H9 (cell line): ENCODE measurements at regions not wholly inside any gene's neighbourhood (a gene's known extent, or its start where the extent isn't known, plus 50 kb on each side); places are given as distances from the start of the nearest gene placed in this dataset.

ENCODE experiments used
- DNase-seq: peaks from one replicate; pipeline ENCODE4 v3.0.0-alpha.2; 2017
- H2AFZ ChIP-seq: one replicate; pipeline ENCODE4 v1.6.1; 2013; ENCODE audit warnings: mild to moderate bottlenecking, low read length, control low read depth, moderate library complexity
- H2AK5ac ChIP-seq: 2 replicates; pipeline ENCODE4 v1.6.1; 2013; ENCODE audit warnings: low read length, control low read depth, mixed read lengths; ENCODE audit not compliant: insufficient read length
- H2BK120ac ChIP-seq: one replicate; pipeline ENCODE4 v1.6.1; 2013; ENCODE audit warnings: low read depth, mild to moderate bottlenecking, low read length, control low read depth, inconsistent platforms; ENCODE audit not compliant: poor library complexity, severe bottlenecking
- H2BK12ac ChIP-seq: 2 replicates; pipeline ENCODE4 v1.6.1; 2013; ENCODE audit warnings: low read length, control low read depth, mixed read lengths, low read depth; ENCODE audit not compliant: insufficient read length
- H2BK15ac ChIP-seq: 2 replicates; pipeline ENCODE4 v1.6.1; 2013; ENCODE audit warnings: low read depth, low read length, control low read depth
- H2BK20ac ChIP-seq: one replicate; pipeline ENCODE4 v1.6.1; 2013; ENCODE audit warnings: low read depth, mild to moderate bottlenecking, low read length, control low read depth, inconsistent platforms; ENCODE audit not compliant: poor library complexity, severe bottlenecking
- H2BK5ac ChIP-seq: 2 replicates; pipeline ENCODE4 v1.6.1; 2013; ENCODE audit warnings: low read length, control low read depth, mixed read lengths; ENCODE audit not compliant: insufficient read length
- H3K14ac ChIP-seq: 2 replicates; pipeline ENCODE4 v1.6.1; 2013; ENCODE audit warnings: low read length, control low read depth; ENCODE audit not compliant: insufficient read depth
- H3K18ac ChIP-seq: 2 replicates; pipeline ENCODE4 v1.6.1; 2013; ENCODE audit warnings: low read depth, mild to moderate bottlenecking, mixed read lengths, low read length, control low read depth; ENCODE audit not compliant: insufficient read length
- H3K23ac ChIP-seq: 2 replicates; pipeline ENCODE4 v1.6.1; 2013; ENCODE audit warnings: low read length, control low read depth, mixed read lengths, low read depth; ENCODE audit not compliant: insufficient read length
- H3K23me2 ChIP-seq: 2 replicates; pipeline ENCODE4 v1.6.1; 2013; ENCODE audit warnings: low read depth, mild to moderate bottlenecking, mixed read lengths, low read length, control low read depth; ENCODE audit not compliant: insufficient read length, poor library complexity, severe bottlenecking
- H3K27ac ChIP-seq: 2 replicates; pipeline ENCODE4 v1.5.1; 2013; ENCODE audit warnings: low read length, control low read depth, mixed read lengths, low read depth; ENCODE audit not compliant: insufficient read length
- H3K27me3 ChIP-seq: 2 replicates; pipeline ENCODE4 v1.6.1; 2013; ENCODE audit warnings: low read length, control low read depth, inconsistent platforms; ENCODE audit not compliant: insufficient read depth
- H3K4ac ChIP-seq: 2 replicates; pipeline ENCODE4 v1.6.1; 2013; ENCODE audit warnings: low read depth, mild to moderate bottlenecking, control low read depth, inconsistent platforms, low read length, moderate library complexity
- H3K4me1 ChIP-seq: 2 replicates; pipeline ENCODE4 v1.6.1; 2013; ENCODE audit warnings: low read length, control low read depth, inconsistent platforms; ENCODE audit not compliant: insufficient read depth
- H3K4me2 ChIP-seq: 2 replicates; pipeline ENCODE4 v1.6.1; 2013; ENCODE audit warnings: low read length, control low read depth, mixed read lengths; ENCODE audit not compliant: insufficient read length, insufficient read depth
- H3K56ac ChIP-seq: 2 replicates; pipeline ENCODE4 v1.6.1; 2013; ENCODE audit warnings: low read depth, mild to moderate bottlenecking, mixed read lengths, low read length, control low read depth; ENCODE audit not compliant: insufficient read length
- H3K79me1 ChIP-seq: 2 replicates; pipeline ENCODE4 v1.6.1; 2013; ENCODE audit warnings: low read depth, mild to moderate bottlenecking, moderate library complexity, low read length, control low read depth, inconsistent platforms; ENCODE audit not compliant: insufficient read depth, poor library complexity, severe bottlenecking
- H3K79me2 ChIP-seq: 2 replicates; pipeline ENCODE4 v1.6.1; 2013; ENCODE audit warnings: low read length, control low read depth, inconsistent platforms; ENCODE audit not compliant: insufficient read depth
- H3K9ac ChIP-seq: 2 replicates; pipeline ENCODE4 v1.6.1; 2013; ENCODE audit warnings: low read length, control low read depth, mixed read lengths; ENCODE audit not compliant: insufficient read length; ENCODE audit errors: extremely low read depth
- H3K9me3 ChIP-seq: one replicate; pipeline ENCODE4 v1.6.1; 2013; ENCODE audit warnings: low read depth, low read length, inconsistent platforms; ENCODE audit not compliant: control insufficient read depth
- H3T11ph ChIP-seq: one replicate; pipeline ENCODE4 v1.6.1; 2013; ENCODE audit warnings: mild to moderate bottlenecking, low read length, control low read depth, inconsistent platforms
- H4K20me1 ChIP-seq: one replicate; pipeline ENCODE4 v1.6.1; 2013; ENCODE audit not compliant: control insufficient read depth, insufficient read length, insufficient read depth
- H4K5ac ChIP-seq: 2 replicates; pipeline ENCODE4 v1.6.1; 2013; ENCODE audit warnings: low read depth, mild to moderate bottlenecking, mixed read lengths, low read length, control low read depth; ENCODE audit not compliant: insufficient read length
- H4K8ac ChIP-seq: replicated peaks from 2 replicates; pipeline ENCODE4 v1.6.1; 2013; ENCODE audit warnings: low read length, control low read depth, mixed read lengths, low read depth; ENCODE audit not compliant: insufficient read length
- H4K91ac ChIP-seq: 2 replicates; pipeline ENCODE4 v1.6.1; 2013; ENCODE audit warnings: low read depth, mild to moderate bottlenecking, moderate library complexity, mixed read lengths, low read length, control low read depth; ENCODE audit not compliant: insufficient read length
- H3K27ac Mint-ChIP-seq, 3 experiments: 2 replicates in 2 of 3; 3 replicates in 1 of 3; pipeline ENCODE4 v1.8.0; 2020 to 2021; ENCODE audit warnings: mixed read lengths in 3 of 3, mild to moderate bottlenecking in 1 of 3, moderate library complexity in 1 of 3
- H3K27me3 Mint-ChIP-seq: 2 replicates; pipeline ENCODE4 v1.8.0; 2021; ENCODE audit warnings: low read depth, mild to moderate bottlenecking, moderate library complexity, mixed read lengths
- H3K36me3 Mint-ChIP-seq, 3 experiments: 2 replicates in 2 of 3; 3 replicates in 1 of 3; pipeline ENCODE4 v1.8.0; 2020 to 2021; ENCODE audit warnings: low read depth in 3 of 3, mixed read lengths in 3 of 3; ENCODE audit not compliant: insufficient read depth in 1 of 3
- H3K4me1 Mint-ChIP-seq, 2 experiments: 2 replicates each; pipeline ENCODE4 v1.8.0; 2020; ENCODE audit warnings: mixed read lengths in 2 of 2
- H3K4me3 Mint-ChIP-seq, 2 experiments: 2 replicates in 1 of 2; 3 replicates in 1 of 2; pipeline ENCODE4 v1.8.0; 2020 to 2021; ENCODE audit warnings: mild to moderate bottlenecking in 2 of 2, mixed read lengths in 2 of 2, moderate library complexity in 1 of 2
- H3K9me3 Mint-ChIP-seq, 2 experiments: 2 replicates in 1 of 2; 3 replicates in 1 of 2; pipeline ENCODE4 v1.8.0; 2020; ENCODE audit warnings: mild to moderate bottlenecking in 2 of 2, mixed read lengths in 2 of 2, moderate library complexity in 1 of 2
- WGBS: extraction: QIAGEN DNeasy Blood & Tissue Kit; methylation state at CpG from one replicate; pipeline ENCODE4 v1.1.7; 2013; ENCODE audit warnings: missing lambda C conversion rate, low lambda C conversion rate, mixed read lengths; ENCODE audit not compliant: insufficient read length; ENCODE audit errors: extremely low coverage; 5-methylcytosine and 5-hydroxymethylcytosine counted together
- TF ChIP-seq, protein P1 (sequence below): fragments of 200-600 bp; sonication (generic); conservative IDR thresholded peaks from 3 replicates; pipeline ENCODE4 v1.8.0; 2021; ENCODE audit warnings: antibody characterized with exemption, mild to moderate bottlenecking

DNA sequence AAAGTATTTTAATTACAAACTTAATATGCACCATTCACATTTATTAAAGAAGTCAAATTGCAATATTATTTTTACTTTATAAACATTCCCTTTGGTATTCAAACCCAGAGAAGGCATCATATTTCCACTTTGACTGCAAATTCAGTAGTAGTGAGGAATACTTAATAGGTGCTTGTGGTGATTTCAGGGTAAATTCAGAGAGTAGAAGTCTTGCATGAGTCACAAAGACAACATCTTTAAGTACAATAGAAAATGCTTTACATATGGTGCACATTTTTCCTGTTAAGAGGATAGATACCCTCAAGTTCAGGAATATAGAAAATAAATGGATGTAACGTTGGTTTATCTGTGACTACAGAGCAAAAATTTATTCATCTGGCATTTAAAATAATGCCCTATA, 390.2 kb downstream of the TENT5A start:
- peaks cover 5 to 9% of the 10 kb centered on the region in 2 experiments; a peak in 3 of 4 replicates for H3K4me1 Mint-ChIP-seq
- no peak overlapping the region for H3K4me3 Mint-ChIP-seq

More for the DNA sequence above, 390.2 kb downstream of the TENT5A start:
- Histone ChIP-seq H3K4me2 (no peak overlapping the region), H4K5ac (no peak overlapping the region), H3K27ac (no peak overlapping the region), H3K9ac (no peak overlapping the region), H3T11ph (no peak overlapping the region), H2BK15ac (no peak overlapping the region), H2AK5ac (no peak overlapping the region), H3K9me3 (no peaks in the 10 kb centered on the region), H2BK20ac (no peak overlapping the region), H4K91ac (no peak overlapping the region), H3K4ac (no peak overlapping the region), H3K18ac (no peak overlapping the region), H2BK120ac (no peak overlapping the region), H4K20me1 (no peaks in the 10 kb centered on the region), H3K27me3 (no peaks in the 10 kb centered on the region), H2BK5ac (no peak overlapping the region), H2BK12ac (no peak overlapping the region), H3K14ac (no peak overlapping the region), H3K79me1 (no peaks in the 10 kb centered on the region), H3K4me1 (no peaks in the 10 kb centered on the region), H4K8ac (no peak overlapping the region), H3K23me2 (no peaks in the 10 kb centered on the region), H2AFZ (no peak overlapping the region), H3K23ac (no peak overlapping the region), H3K79me2 (no peaks in the 10 kb centered on the region), H3K56ac (no peak overlapping the region)
- TF ChIP-seq, protein P1, sequence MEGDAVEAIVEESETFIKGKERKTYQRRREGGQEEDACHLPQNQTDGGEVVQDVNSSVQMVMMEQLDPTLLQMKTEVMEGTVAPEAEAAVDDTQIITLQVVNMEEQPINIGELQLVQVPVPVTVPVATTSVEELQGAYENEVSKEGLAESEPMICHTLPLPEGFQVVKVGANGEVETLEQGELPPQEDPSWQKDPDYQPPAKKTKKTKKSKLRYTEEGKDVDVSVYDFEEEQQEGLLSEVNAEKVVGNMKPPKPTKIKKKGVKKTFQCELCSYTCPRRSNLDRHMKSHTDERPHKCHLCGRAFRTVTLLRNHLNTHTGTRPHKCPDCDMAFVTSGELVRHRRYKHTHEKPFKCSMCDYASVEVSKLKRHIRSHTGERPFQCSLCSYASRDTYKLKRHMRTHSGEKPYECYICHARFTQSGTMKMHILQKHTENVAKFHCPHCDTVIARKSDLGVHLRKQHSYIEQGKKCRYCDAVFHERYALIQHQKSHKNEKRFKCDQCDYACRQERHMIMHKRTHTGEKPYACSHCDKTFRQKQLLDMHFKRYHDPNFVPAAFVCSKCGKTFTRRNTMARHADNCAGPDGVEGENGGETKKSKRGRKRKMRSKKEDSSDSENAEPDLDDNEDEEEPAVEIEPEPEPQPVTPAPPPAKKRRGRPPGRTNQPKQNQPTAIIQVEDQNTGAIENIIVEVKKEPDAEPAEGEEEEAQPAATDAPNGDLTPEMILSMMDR = no peak
- WGBS = no CpG with 5 or more reads among the region's 1 CpG
- no peak for DNase-seq
- H3K9me3 Mint-ChIP-seq = peaks cover 0 to 2% of the 10 kb centered on the region in 2 experiments; a peak in 1 of 5 replicates
- H3K27ac Mint-ChIP-seq = no peak overlapping the region
- H3K27me3 Mint-ChIP-seq = no peaks in the 10 kb centered on the region
- no peaks in the 10 kb centered on the region for H3K36me3 Mint-ChIP-seq
